ENCODE measurements at regions not wholly inside any gene's neighbourhood (a gene's known extent, or its start where the extent isn't known, plus 50 kb on each side); places are given as distances from the start of the nearest gene placed in this dataset.

DNA sequence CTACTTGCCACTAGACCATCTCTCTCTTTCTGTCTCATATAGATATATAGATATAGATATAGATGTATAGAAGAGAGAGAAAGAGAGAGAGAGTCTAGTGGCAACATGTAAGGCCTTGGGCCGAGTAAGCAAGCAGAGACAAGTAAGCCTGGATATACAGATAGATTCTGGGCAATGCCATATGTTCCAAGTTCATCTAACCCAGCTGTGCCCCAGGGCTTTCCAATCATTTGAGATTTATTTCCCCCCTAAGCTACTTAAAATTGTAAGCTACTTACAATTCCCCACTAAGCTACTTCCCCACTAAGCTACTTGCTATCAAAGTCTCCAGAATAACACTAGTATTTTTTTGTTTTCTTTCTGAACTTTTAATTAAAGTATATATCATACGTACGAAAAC, 1094.1 kb downstream of the DNAJB9 start:
- TF ChIP-seq, protein P1, sequence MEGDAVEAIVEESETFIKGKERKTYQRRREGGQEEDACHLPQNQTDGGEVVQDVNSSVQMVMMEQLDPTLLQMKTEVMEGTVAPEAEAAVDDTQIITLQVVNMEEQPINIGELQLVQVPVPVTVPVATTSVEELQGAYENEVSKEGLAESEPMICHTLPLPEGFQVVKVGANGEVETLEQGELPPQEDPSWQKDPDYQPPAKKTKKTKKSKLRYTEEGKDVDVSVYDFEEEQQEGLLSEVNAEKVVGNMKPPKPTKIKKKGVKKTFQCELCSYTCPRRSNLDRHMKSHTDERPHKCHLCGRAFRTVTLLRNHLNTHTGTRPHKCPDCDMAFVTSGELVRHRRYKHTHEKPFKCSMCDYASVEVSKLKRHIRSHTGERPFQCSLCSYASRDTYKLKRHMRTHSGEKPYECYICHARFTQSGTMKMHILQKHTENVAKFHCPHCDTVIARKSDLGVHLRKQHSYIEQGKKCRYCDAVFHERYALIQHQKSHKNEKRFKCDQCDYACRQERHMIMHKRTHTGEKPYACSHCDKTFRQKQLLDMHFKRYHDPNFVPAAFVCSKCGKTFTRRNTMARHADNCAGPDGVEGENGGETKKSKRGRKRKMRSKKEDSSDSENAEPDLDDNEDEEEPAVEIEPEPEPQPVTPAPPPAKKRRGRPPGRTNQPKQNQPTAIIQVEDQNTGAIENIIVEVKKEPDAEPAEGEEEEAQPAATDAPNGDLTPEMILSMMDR (IDR thresholded peaks at IDR 0.05) = no peak
- TF ChIP-seq POLR2AphosphoS5 (IDR thresholded peaks at IDR 0.05) = no peak
- TF ChIP-seq POLR2A (IDR thresholded peaks at IDR 0.05; ENCODE audit: low read depth) = no peak

Data from esophagus muscularis mucosa (tissue), 3 donors.